Inferior parietal cortex (tissue), 1 donor: ENCODE measurements at regions not wholly inside any gene's neighbourhood (a gene's known extent, or its start where the extent isn't known, plus 50 kb on each side); places are given as distances from the start of the nearest gene placed in this dataset.

Experiments used
- DNase-seq: peaks from one replicate; pipeline ENCODE4 v3.0.0-alpha.2; 2016; ENCODE audit errors: extremely low spot score

DNA sequence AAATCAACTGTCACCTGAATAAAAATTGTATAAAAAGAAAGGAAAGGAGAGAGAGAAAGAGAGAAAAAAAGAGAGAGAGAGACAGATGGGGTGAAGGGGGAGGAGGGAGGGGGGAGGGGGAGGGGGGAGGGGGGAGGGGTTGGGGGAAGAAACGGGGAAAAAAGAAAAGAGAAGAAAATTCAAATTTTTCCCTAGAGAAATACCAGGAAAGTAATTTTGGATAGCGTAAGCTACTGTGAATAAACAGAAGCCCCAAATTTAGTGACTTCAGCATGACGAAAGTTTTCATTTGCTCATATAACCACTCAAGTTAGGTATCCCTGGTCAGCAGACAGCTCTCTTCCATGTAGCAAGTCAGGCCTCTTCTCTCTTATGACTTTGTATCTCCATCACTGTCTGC is 289.4 kb upstream of the MYOCD start:
- no peak for DNase-seq

- DNase-seq, result no peak
These were observed 279.5 kb upstream of the MYOCD start for GRCh38 chr17:12386225-12386624.

DNA sequence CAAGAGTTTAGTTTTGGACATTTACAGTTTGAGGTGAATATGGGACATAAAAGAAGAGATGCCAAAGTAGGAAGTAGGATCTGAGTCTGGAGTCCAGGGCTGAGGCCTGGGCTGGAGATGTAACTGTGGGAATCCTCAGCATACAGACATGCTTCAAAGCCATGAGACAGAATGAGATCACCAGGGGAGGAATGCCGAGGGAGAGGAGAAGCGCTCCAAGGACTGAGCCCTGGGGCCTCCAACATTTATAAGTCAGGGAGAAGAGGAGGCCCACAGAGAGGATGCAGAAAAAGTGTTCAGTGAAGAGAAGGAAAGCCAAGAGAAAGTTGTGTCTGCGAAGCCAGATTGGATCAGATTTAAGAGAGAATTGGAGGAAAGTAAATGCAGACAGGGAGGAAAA is 277.5 kb upstream of the MYOCD start:
- no peak for DNase-seq

DNA sequence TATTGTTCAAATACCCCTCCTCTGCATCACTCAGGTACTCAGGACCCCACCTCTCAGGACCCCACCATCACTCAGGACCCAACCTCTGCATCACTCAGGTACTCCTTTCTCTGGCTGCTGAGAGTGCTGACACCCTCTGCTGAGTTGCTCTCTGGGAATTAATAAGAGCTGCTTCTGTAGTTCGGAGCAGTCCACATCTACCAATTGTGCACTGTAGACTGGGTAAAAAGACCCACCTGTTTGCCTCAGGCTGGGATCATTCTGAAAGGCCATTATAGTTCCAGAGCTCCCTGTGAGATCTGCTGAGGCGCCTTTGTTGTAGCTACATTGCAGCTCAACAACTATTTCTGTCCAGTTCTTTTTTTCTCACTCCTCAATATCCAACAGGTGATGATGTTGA is 276.3 kb upstream of the MYOCD start:
- DNase-seq, result no peak

- no peak for DNase-seq
These were observed 275.1 kb upstream of the MYOCD start for GRCh38 chr17:12390631-12391030.

GRCh38 chr17:12391468-12391867 is 274.2 kb upstream of the MYOCD start:
- DNase-seq, result no peak

DNA sequence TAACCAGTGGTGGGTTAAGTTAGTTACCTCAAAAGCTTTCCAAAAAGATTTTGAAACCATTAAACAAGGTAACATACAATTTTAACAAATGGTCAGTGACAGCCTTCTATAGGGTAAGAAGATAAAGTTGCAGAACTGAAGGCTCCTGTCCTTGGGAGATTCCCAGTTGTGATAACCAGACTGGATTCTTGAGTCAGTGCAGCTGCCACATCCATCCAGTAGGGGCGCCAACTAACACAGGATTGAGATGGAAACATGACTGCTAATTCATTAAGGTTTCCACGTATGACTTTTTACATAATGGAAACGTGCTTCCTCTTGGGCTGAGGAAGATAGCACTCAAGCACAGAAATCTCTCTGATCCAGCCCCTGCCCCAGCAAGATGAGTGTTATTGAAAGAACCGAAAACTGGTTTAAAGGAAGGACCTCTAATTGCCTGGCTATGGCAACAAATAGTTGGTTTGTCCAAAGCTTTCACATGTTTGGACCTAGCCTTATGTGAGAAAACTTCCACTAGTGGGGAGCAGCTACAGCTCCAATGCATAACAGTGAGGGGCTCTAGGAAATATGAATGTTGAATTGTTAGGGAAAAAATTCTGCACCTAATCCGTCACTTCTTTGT is 269.8 kb upstream of the MYOCD start:
- DNase-seq, result no peak

GRCh38 chr17:12398441-12399051 is 267.1 kb upstream of the MYOCD start:
- no peak for DNase-seq

- no peak for DNase-seq
These were observed 262.6 kb upstream of the MYOCD start for GRCh38 chr17:12402963-12403622.

GRCh38 chr17:12403881-12404398 is 261.8 kb upstream of the MYOCD start:
- no peak for DNase-seq

DNA sequence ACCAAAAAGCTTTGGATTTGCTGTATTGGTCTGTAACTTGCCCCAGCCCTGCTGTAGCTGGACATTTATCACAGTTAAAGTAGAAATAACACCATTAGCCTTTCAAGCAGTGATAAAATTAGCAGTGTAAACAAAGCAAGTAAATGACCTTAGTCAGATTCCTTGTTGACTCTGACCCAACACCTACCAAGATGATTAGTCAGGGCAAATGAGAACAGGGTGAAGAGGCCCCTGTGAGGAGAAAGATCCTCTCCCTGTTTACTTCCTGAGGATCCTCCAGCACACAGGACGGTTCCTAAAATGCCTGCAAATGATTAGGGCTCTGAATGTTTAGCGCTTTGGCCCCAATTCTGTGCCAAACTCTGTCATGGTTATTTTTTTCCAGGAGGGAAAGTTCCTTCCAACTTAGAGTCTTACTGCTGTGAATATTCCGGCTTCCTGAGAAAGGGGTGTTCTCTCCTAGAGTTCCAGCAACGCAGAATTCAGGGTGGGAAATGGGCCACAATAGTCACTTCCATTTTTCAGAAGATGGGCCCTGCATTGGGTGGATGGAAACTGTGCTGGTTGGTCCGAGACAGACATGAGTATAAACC is 259.0 kb upstream of the MYOCD start:
- no peak for DNase-seq

GRCh38 chr17:12407495-12408252 is 258.0 kb upstream of the MYOCD start:
- DNase-seq, result no peak

DNA sequence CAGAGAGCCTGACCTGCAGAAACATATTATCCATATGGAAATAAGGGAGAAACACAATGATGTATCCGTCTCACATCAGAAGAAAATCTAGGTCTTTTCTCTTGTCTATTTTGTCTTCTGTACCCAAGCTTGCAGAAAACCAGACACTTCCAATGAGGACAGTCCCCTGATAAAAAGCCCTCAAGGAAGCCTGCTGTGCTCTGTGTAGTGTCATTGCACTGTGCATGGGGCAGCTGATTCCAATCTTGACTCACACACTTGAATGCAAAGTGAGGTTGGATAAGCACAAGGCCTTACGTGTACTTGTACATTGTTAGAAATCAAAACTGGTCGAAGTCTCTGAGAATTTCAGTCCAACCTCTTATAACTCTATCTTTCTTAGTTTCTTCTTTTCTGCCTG is 256.6 kb upstream of the MYOCD start:
- DNase-seq, result no peak

- DNase-seq, result no peak
These were observed 255.0 kb upstream of the MYOCD start for GRCh38 chr17:12410717-12411116.

- no peak for DNase-seq
These were observed 250.7 kb upstream of the MYOCD start for GRCh38 chr17:12415031-12415430.

DNA sequence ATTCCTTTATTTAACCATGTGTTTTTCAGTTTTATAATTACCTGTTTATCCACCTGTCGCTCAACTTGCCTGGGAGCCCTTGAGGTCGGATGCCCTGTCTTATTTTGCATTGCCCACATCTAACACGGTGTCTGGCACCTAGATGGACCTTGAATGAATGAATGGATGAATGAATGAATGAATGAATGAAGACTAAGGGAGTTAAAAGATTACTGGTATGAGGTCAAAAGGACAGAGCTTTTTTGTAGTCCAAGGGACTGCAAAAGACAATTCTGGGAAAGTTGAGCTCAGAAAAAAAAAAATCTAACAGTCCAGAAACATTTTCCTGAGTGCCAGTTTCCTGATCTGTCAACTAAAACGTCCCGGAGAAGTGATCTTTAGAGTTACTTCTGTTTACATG is 244.6 kb upstream of the MYOCD start:
- DNase-seq, result no peak

DNA sequence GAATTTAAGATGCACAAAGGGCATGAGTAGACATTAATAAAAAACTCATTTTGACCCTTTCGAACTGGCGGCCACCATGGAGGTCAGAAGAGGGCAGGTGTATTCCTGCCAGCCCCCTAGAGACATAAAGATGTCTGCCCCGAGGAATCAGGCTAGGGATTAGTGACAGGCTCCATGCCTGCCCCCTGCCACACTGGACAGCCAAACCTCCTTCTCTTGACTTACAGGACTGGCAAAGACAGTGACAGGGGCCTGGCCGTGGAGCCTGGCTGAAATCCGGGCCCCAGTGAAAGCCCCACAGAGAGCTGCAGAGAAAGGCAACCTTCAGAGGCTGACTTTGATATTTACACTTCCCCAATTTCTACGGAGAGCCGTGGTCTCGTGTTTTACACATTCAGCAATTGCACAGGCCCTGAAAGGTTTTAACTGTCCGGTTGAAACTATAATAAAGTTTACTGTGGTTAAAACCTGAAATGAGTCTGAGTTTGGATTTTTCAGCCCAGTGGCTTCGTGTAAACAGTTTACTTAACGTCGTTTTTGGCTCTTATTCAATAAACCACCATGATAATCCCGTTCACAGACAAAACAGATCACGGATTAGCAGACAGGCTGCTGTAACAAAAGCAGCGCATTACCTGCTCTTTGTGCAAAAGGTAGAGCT is 243.9 kb upstream of the MYOCD start:
- no peak for DNase-seq

DNA sequence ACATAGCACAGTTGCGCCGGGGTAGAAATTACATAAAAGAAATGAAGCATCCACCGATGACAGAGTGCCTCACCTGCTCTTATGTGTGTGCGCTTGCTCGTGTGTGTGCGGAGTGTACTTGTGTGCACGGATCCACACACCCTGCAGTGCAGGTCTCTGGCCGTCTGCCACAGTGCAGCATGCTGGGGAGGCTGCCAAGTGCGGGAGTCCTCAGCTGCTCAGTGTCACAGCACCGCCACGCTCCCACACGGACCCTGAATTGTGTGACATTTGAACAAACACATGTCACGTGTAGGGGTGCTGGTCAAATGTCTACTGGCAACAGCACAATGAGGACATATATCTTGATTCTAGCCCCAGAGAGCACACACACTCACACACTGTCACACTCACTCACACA is 243.0 kb upstream of the MYOCD start:
- DNase-seq, result no peak

DNA sequence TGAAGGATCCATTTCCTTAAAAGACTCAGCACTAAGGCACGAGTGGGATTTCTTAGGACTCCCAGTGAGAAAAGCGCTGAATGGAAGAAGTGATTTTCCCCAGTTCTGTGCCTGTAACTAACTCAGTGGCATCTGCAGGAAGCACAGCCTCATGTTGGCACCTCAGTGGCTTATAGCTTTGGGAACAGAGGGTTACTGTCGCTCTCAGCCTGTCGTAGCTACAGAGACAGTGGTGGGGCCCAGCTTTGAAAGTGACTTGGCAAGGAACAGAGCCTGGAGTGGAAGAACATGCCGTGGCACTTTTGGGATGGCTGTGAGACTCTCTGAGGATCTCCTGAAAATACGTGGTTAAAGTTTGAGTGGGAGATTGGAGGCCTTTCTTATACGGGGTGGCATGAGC is 242.4 kb upstream of the MYOCD start:
- no peak for DNase-seq

DNA sequence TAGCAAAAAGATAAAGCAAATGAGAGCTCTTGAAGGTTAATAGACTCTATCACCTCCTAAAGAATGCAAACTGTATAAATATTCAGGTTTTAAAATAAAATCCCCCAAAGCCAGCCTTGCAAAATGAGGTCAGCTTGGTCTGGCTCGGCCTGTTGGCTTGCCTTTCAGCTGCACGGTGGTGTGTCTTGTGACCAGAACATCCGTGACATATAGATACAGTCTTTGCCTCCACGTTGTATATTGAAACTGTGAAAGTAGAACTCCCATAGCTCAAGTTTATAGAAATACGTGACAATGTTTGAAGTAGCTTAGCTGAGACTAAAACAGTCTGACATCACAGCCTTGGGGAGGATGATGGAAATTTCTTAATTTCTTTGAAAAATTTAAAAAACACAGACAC is 236.6 kb upstream of the MYOCD start:
- no peak for DNase-seq

- DNase-seq, result no peak
These were observed 234.5 kb upstream of the MYOCD start for GRCh38 chr17:12431188-12431587.

DNA sequence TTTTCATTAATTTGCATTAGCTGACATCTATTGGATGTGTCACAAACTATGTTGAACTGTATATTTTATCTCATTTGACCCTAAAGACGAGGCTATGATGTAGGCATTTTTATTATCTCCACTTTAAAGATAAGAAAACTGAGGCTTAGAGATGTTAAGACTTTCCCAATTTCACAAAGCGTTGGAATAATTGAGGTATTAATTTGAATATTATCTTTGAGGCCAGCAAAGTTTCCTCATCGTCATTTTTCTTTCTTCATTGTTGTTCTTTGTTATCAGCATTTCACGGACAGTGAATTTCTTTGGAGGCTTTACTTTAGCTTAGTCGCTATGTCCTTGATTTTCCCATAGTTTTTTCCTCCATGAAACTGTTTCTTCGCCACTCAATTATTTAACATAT is 227.5 kb upstream of the MYOCD start:
- no peak for DNase-seq
